ENCODE measurements at regions not wholly inside any gene's neighbourhood (a gene's known extent, or its start where the extent isn't known, plus 50 kb on each side); places are given as distances from the start of the nearest gene placed in this dataset.
"Not testable (repeated sequence)": the region's sequence is repeated elsewhere in the genome, so short reads cannot be mapped to it uniquely, and the experiment has no call there.

GRCh38 chr6:80504882-80505281 lies 398.4 kb downstream of the BCKDHB start:
- no peaks in the 10 kb centered on the region for H3K4me1 Mint-ChIP-seq (ENCODE audit: low read depth, unreplicated experiment)
- intact Hi-C loops (cut with micrococcal nuclease; ENCODE audit: unreplicated experiment) = no loop called here
- DNase-seq = no peak
- H3K27ac Mint-ChIP-seq (ENCODE audit: unreplicated experiment) = no peak overlapping the region
- TF ChIP-seq CTCF (IDR thresholded peaks at IDR 0.05; ENCODE audit: unreplicated experiment) = no peak
- CTCF ChIA-PET = interaction anchor here (0.6 kb wide), 1 partner anchor 680 kb away, joined by 5 read pairs; no protein-coding TSS in a partner anchor
- no peaks in the 10 kb centered on the region for H3K36me3 Mint-ChIP-seq (ENCODE audit: insufficient read depth, unreplicated experiment)
- no peak overlapping the region for H3K4me3 Mint-ChIP-seq (ENCODE audit: low read depth, unreplicated experiment)
- BruUV-seq (replicated peaks) = no TSS peak
- no peaks in the 10 kb centered on the region for H3K9me3 Mint-ChIP-seq (ENCODE audit: low read depth, unreplicated experiment)
- no peaks in the 10 kb centered on the region for H3K27me3 Mint-ChIP-seq (ENCODE audit: unreplicated experiment)

GRCh38 chr6:80503660-80504059 lies 397.2 kb downstream of the BCKDHB start:
- Mint-ChIP-seq H3K4me3 (ENCODE audit: low read depth, unreplicated experiment) (no peak overlapping the region), H3K4me1 (ENCODE audit: low read depth, unreplicated experiment) (no peaks in the 10 kb centered on the region), H3K36me3 (ENCODE audit: insufficient read depth, unreplicated experiment) (no peaks in the 10 kb centered on the region), H3K27ac (ENCODE audit: unreplicated experiment) (no peak overlapping the region), H3K9me3 (ENCODE audit: low read depth, unreplicated experiment) (no peaks in the 10 kb centered on the region), H3K27me3 (ENCODE audit: unreplicated experiment) (no peaks in the 10 kb centered on the region)
- DNase-seq = no peak
- CTCF ChIA-PET = no interaction called here
- no TSS peak for BruUV-seq (replicated peaks)
- no peak for TF ChIP-seq CTCF (IDR thresholded peaks at IDR 0.05; ENCODE audit: unreplicated experiment)
- intact Hi-C loops (cut with micrococcal nuclease; ENCODE audit: unreplicated experiment) = no loop called here

- no peak overlapping the region for H3K4me3 Mint-ChIP-seq (ENCODE audit: low read depth, unreplicated experiment)
- CTCF ChIA-PET = no interaction called here
- no peaks in the 10 kb centered on the region for H3K36me3 Mint-ChIP-seq (ENCODE audit: insufficient read depth, unreplicated experiment)
- intact Hi-C loops (cut with micrococcal nuclease; ENCODE audit: unreplicated experiment) = no loop called here
- no peaks in the 10 kb centered on the region for H3K27me3 Mint-ChIP-seq (ENCODE audit: unreplicated experiment)
- no peak overlapping the region for H3K27ac Mint-ChIP-seq (ENCODE audit: unreplicated experiment)
- no peak for TF ChIP-seq CTCF (IDR thresholded peaks at IDR 0.05; ENCODE audit: unreplicated experiment)
- DNase-seq = no peak
- no peaks in the 10 kb centered on the region for H3K4me1 Mint-ChIP-seq (ENCODE audit: low read depth, unreplicated experiment)
- no peaks in the 10 kb centered on the region for H3K9me3 Mint-ChIP-seq (ENCODE audit: low read depth, unreplicated experiment)
- no TSS peak for BruUV-seq (replicated peaks)
Observed at GRCh38 chr6:80502871-80503270, 396.4 kb downstream of the BCKDHB start.

GRCh38 chr6:80501636-80502035 lies 395.2 kb downstream of the BCKDHB start:
- no peak overlapping the region for H3K4me3 Mint-ChIP-seq (ENCODE audit: low read depth, unreplicated experiment)
- DNase-seq = no peak
- no peaks in the 10 kb centered on the region for H3K27me3 Mint-ChIP-seq (ENCODE audit: unreplicated experiment)
- no TSS peak for BruUV-seq (replicated peaks)
- CTCF ChIA-PET = no interaction called here
- TF ChIP-seq CTCF (IDR thresholded peaks at IDR 0.05; ENCODE audit: unreplicated experiment) = no peak
- intact Hi-C loops (cut with micrococcal nuclease; ENCODE audit: unreplicated experiment) = no loop called here
- H3K27ac Mint-ChIP-seq (ENCODE audit: unreplicated experiment) = no peak overlapping the region
- peaks cover 3% of the 10 kb centered on the region for H3K9me3 Mint-ChIP-seq (ENCODE audit: low read depth, unreplicated experiment)
- H3K36me3 Mint-ChIP-seq (ENCODE audit: insufficient read depth, unreplicated experiment) = no peaks in the 10 kb centered on the region
- no peaks in the 10 kb centered on the region for H3K4me1 Mint-ChIP-seq (ENCODE audit: low read depth, unreplicated experiment)

GRCh38 chr6:80497696-80498486 lies 391.4 kb downstream of the BCKDHB start:
- H3K27me3 Mint-ChIP-seq (ENCODE audit: unreplicated experiment); BruUV-seq (replicated peaks); H3K27ac Mint-ChIP-seq (ENCODE audit: unreplicated experiment); CTCF ChIA-PET; H3K4me1 Mint-ChIP-seq (ENCODE audit: low read depth, unreplicated experiment); intact Hi-C loops (cut with micrococcal nuclease; ENCODE audit: unreplicated experiment); H3K36me3 Mint-ChIP-seq (ENCODE audit: insufficient read depth, unreplicated experiment); H3K9me3 Mint-ChIP-seq (ENCODE audit: low read depth, unreplicated experiment): not testable (repeated sequence)
- peak overlapping the region; percentile 36 for H3K4me3 Mint-ChIP-seq (ENCODE audit: low read depth, unreplicated experiment)
- DNase-seq = peak; percentile 7

Data from Calu3 (cell line).